HEK293T (cell line): ENCODE measurements at regions not wholly inside any gene's neighbourhood (a gene's known extent, or its start where the extent isn't known, plus 50 kb on each side); places are given as distances from the start of the nearest gene placed in this dataset.

ENCODE experiments used
- CTCF ChIA-PET: fragments of 350-600 bp; formaldehyde crosslinking; extraction: SDS; loops from one replicate; lab custom pipeline; 2021; ENCODE audit warnings: antibody characterized with exemption, inconsistent platforms; lab: Yijun Ruan, JAX
- POLR2A ChIA-PET: fragments of 350-600 bp; formaldehyde crosslinking; extraction: SDS; loops from one replicate; lab custom pipeline; 2020; ENCODE audit warnings: antibody characterized with exemption, inconsistent platforms; lab: Yijun Ruan, JAX
- DNase-seq: peaks from one replicate; pipeline ENCODE4 v3.0.0; 2012; ENCODE audit warnings: mixed read lengths; ENCODE audit errors: extremely low spot score
- ARNT ChIP-seq: fragments of 450-650 bp; IDR thresholded peaks from 2 replicates; pipeline ENCODE4 v1.6.1; 2017; ENCODE audit warnings: mild to moderate bottlenecking
- BHLHE40 ChIP-seq: fragments of 450-650 bp; IDR thresholded peaks from 2 replicates; pipeline ENCODE4 v1.6.1; 2016; ENCODE audit warnings: mild to moderate bottlenecking, moderate library complexity, borderline replicate concordance
- CTBP1 ChIP-seq: fragments of 450-650 bp; IDR thresholded peaks from 2 replicates; pipeline ENCODE4 v1.6.1; 2016; ENCODE audit warnings: borderline replicate concordance
- ELF4 ChIP-seq: fragments of 450-650 bp; IDR thresholded peaks from 2 replicates; pipeline ENCODE4 v1.6.1; 2017; ENCODE audit warnings: antibody characterized with exemption
- FOXA1 ChIP-seq: fragments of 450-650 bp; IDR thresholded peaks from 2 replicates; pipeline ENCODE4 v1.6.1; 2016; ENCODE audit warnings: mild to moderate bottlenecking
- FOXK2 ChIP-seq: fragments of 450-650 bp; IDR thresholded peaks from 2 replicates; pipeline ENCODE4 v1.6.1; 2016; ENCODE audit warnings: mild to moderate bottlenecking
- FOXM1 ChIP-seq: fragments of 450-650 bp; IDR thresholded peaks from 2 replicates; pipeline ENCODE4 v1.6.1; 2017; ENCODE audit warnings: mild to moderate bottlenecking, borderline replicate concordance
- HDGF ChIP-seq: fragments of 450-650 bp; IDR thresholded peaks from 2 replicates; pipeline ENCODE4 v1.6.1; 2017; ENCODE audit warnings: antibody characterized with exemption, borderline replicate concordance
- L3MBTL2 ChIP-seq: fragments of 450-650 bp; conservative IDR thresholded peaks from 2 replicates; pipeline ENCODE4 v1.6.1; 2016; ENCODE audit warnings: mild to moderate bottlenecking
- LEF1 ChIP-seq: fragments of 450-650 bp; IDR thresholded peaks from 2 replicates; pipeline ENCODE4 v1.6.1; 2017; ENCODE audit warnings: mild to moderate bottlenecking, borderline replicate concordance
- NFRKB ChIP-seq: fragments of 450-650 bp; IDR thresholded peaks from 2 replicates; pipeline ENCODE4 v1.6.1; 2016; ENCODE audit warnings: mild to moderate bottlenecking, moderate library complexity
- PKNOX1 ChIP-seq: fragments of 450-650 bp; IDR thresholded peaks from 2 replicates; pipeline ENCODE4 v1.6.1; 2016
- SP1 ChIP-seq: fragments of 450-650 bp; IDR thresholded peaks from 2 replicates; pipeline ENCODE4 v1.6.1; 2017
- SUZ12 ChIP-seq: fragments of 450-650 bp; IDR thresholded peaks from 2 replicates; pipeline ENCODE4 v1.6.1; 2016; ENCODE audit warnings: mild to moderate bottlenecking
- TARDBP ChIP-seq: fragments of 450-650 bp; IDR thresholded peaks from 2 replicates; pipeline ENCODE4 v1.6.1; 2016
- ZNF384 ChIP-seq: fragments of 450-650 bp; IDR thresholded peaks from 2 replicates; pipeline ENCODE4 v1.6.1; 2016

GRCh38 chr4:159823743-159824142, 720.9 kb downstream of the RAPGEF2 start:
- CTCF ChIA-PET = no interaction called here
- POLR2A ChIA-PET = no interaction called here
- TF ChIP-seq BHLHE40 (no peak), LEF1 (no peak), FOXA1 (no peak), TARDBP (no peak), CTBP1 (no peak), L3MBTL2 (no peak), HDGF (no peak), PKNOX1 (no peak), NFRKB (no peak), ARNT (no peak), ELF4 (no peak), FOXK2 (no peak), ZNF384 (no peak), FOXM1 (no peak), SP1 (no peak), SUZ12 (no peak)
- no peak for DNase-seq

- ChIA-PET POLR2A (no interaction called here), CTCF (no interaction called here)
- DNase-seq = no peak
- TF ChIP-seq CTBP1 (no peak), FOXM1 (no peak), SP1 (no peak), LEF1 (no peak), ELF4 (no peak)
These were observed 725.8 kb downstream of the RAPGEF2 start for GRCh38 chr4:159828687-159829086.

- TF ChIP-seq LEF1 = no peak
- no peak for TF ChIP-seq L3MBTL2
- no peak for TF ChIP-seq NFRKB
- TF ChIP-seq TARDBP = no peak
- TF ChIP-seq ZNF384 = no peak
- no peak for TF ChIP-seq BHLHE40
- TF ChIP-seq SP1 = no peak
- TF ChIP-seq FOXK2 = no peak
- TF ChIP-seq ARNT = no peak
- no peak for TF ChIP-seq CTBP1
- no peak for TF ChIP-seq SUZ12
- TF ChIP-seq PKNOX1 = no peak
- TF ChIP-seq ELF4 = no peak
- TF ChIP-seq FOXA1 = no peak
- no peak for TF ChIP-seq FOXM1
- no peak for TF ChIP-seq HDGF
- POLR2A ChIA-PET = no interaction called here
- CTCF ChIA-PET = no interaction called here
- no peak for DNase-seq
These were observed 726.3 kb downstream of the RAPGEF2 start for GRCh38 chr4:159829184-159829583.

- ChIA-PET CTCF (no interaction called here), POLR2A (no interaction called here)
- no peak for DNase-seq
- TF ChIP-seq HDGF (no peak), ZNF384 (no peak), SP1 (no peak), SUZ12 (no peak), TARDBP (no peak), FOXK2 (no peak), NFRKB (no peak), BHLHE40 (no peak), CTBP1 (no peak), ARNT (no peak), FOXA1 (no peak), L3MBTL2 (no peak)
These were observed 734.2 kb downstream of the RAPGEF2 start for GRCh38 chr4:159837071-159837470.

- TF ChIP-seq ARNT = no peak
- TF ChIP-seq FOXM1 = no peak
- no peak for TF ChIP-seq L3MBTL2
- no peak for TF ChIP-seq SUZ12
- TF ChIP-seq NFRKB = no peak
- ChIA-PET CTCF (no interaction called here), POLR2A (no interaction called here)
- DNase-seq = no peak
These were observed 752.9 kb downstream of the RAPGEF2 start for GRCh38 chr4:159855731-159856130.

- ChIA-PET CTCF (no interaction called here), POLR2A (no interaction called here)
These were observed 753.6 kb downstream of the RAPGEF2 start for GRCh38 chr4:159856451-159856850.

More at GRCh38 chr4:159856451-159856850, 753.6 kb downstream of the RAPGEF2 start:
- DNase-seq = no peak
- TF ChIP-seq PKNOX1 (no peak), HDGF (no peak), NFRKB (no peak), FOXM1 (no peak), ZNF384 (no peak), TARDBP (no peak), SP1 (no peak)
